Activated CD8-positive, alpha-beta memory T cell treated with anti-CD3 and anti-CD28 coated beads for 48 hours (primary cell): ENCODE measurements at regions not wholly inside any gene's neighbourhood (a gene's known extent, or its start where the extent isn't known, plus 50 kb on each side); places are given as distances from the start of the nearest gene placed in this dataset.
"Not testable (repeated sequence)": the region's sequence is repeated elsewhere in the genome, so short reads cannot be mapped to it uniquely, and the experiment has no call there.

Source experiments
- DNase-seq, 3 experiments: peaks; one replicate each; pipeline ENCODE4 v3.0.0-alpha.2; 2020; ENCODE audit warnings: low read depth in 2 of 3, low spot score in 2 of 3

GRCh38 chr9:97182532-97182931 is 124.9 kb upstream of the CCDC180 start:
- not testable (repeated sequence) for DNase-seq

DNA sequence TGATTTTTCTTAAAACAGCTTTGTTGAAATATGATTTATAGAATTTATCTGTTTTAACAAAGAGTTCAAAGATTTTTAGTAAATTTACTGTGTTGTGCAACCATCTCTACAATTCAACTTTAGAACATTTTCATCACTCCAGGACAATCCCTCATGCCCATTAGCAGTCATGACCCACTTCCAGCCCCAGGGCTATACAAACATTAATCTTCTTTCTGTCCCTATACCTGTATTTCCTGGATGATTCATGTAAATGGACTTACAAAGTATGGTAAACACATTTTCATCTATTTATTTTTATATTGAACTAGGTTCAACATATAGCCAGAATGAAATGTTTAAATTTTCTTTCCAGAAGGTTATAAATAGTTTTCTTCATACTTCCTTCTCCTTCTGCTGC is 127.8 kb upstream of the CCDC180 start:
- no peak for DNase-seq

GRCh38 chr9:97176206-97176605 is 131.3 kb upstream of the CCDC180 start:
- DNase-seq = no peak

GRCh38 chr9:97168174-97168573 is 129.2 kb upstream of the CTSV start:
- DNase-seq = not testable (repeated sequence)

DNA sequence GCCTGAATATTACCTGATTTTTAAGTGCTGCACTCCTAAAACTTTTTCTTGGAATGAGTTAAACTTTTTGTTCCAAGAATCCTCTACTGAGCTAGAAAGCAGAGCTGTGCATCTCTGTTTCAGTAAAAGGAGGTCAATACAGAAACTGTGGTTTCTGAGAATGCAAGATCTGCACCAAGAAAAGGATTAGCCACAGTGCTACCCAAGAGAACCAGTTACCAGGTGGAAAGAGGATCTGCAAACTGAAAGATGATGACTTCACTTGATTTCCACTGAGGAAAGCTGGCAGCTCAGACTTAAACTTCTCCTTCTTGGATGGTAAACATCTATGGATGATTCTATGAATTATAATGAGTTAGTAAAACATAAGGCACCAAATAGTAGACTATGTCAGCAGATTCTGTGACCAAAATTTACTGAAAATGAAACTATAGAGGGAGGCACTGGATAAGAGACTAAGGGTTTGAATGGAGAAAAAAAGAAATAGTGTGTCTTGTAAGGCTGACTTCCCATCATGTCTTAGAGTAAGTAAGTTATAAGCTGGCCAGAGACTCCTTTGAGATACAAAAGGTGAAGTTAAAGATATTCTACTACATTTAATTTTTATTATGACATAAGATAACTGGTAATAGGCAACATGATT is 127.7 kb upstream of the CTSV start:
- not testable (repeated sequence) for DNase-seq

DNA sequence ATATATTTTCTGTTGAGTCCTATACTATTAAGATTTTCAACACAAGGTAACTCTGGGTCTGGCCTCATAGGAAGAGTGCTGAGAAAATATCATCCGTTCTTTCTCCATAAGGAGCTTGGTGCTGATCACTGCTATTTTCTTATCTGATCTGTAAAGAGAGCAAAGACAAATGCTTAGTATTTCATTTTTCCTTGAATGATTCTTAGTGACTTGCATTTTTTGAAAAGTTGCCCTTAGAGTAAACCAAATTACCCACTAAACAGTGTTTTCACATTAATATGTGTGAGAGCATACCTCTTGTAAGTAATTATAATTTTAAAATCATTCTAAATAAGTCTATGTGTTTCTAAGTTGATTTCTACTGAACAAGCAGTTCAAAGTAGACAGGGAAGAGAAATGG is 121.3 kb upstream of the CTSV start:
- DNase-seq = no peak

GRCh38 chr9:97158722-97159121 is 119.8 kb upstream of the CTSV start:
- not testable (repeated sequence) for DNase-seq

DNA sequence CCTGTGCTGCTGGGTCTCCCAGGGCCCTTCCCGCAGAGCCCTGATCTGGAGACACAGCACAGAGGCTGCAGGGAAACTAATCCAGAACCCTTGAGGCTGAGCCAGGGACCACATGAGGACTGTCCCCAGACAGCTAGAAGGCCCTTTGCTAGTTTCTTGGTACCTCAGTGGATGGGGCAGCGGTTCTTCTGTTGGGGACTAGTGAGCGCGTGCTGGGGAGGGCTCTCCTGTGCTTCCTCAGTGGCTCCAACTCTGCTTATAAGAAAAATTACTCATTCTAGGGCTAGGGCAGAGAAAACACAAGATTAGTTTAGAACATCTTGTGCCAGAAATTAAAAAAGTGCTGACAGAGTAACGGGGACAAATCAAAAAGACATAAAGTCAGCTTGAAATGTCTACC is 116.5 kb upstream of the CTSV start:
- DNase-seq = not testable (repeated sequence)

GRCh38 chr9:97153967-97154366 is 115.0 kb upstream of the CTSV start:
- no peak for DNase-seq

GRCh38 chr9:97153160-97153559 is 114.2 kb upstream of the CTSV start:
- not testable (repeated sequence) for DNase-seq

DNA sequence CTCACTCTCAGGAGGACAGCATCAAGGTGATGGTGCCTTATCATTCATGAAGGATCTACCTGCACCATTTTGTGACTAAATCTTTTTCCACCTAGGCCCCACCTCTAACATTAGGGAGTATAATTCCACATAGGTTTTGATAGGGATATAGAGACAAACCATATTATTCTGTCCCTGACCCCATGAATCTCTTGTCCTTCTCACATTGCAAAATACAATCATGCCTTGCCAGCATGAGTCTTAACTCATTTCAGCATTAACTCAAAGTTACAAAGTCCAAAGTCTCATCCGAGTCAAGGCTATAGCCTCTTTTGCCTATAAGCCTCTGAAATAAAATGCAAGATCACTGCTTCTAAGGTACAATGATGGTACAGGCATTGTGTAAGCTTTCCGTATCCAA is 111.5 kb upstream of the CTSV start:
- DNase-seq = not testable (repeated sequence)

GRCh38 chr9:97148428-97148827 is 109.5 kb upstream of the CTSV start:
- not testable (repeated sequence) for DNase-seq

DNA sequence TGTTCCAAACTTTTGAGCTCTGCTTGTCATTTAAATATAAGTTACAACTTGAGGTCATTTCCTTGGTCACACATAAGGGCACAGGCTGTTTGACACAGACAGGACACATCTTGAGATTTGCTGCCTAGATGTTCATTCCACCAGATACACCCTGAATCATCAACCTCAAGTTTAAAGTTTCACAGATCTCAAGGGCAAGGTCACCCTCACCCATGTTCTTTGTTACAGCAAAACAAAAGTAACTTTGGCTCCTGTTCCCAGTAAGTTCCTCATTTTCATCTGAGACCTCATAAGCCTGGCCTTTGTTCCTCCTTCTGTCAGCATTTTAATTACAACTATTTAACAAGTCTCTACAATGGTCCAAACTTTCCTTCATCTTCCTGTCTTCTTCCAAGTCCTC is 106.7 kb upstream of the CTSV start:
- not testable (repeated sequence) for DNase-seq

- no peak for DNase-seq
Measured at GRCh38 chr9:97140566-97140965, 101.6 kb upstream of the CTSV start.

GRCh38 chr9:97136421-97136820 is 97.5 kb upstream of the CTSV start:
- no peak for DNase-seq

GRCh38 chr9:97133966-97134365 is 95.0 kb upstream of the CTSV start:
- DNase-seq = not testable (repeated sequence)

DNA sequence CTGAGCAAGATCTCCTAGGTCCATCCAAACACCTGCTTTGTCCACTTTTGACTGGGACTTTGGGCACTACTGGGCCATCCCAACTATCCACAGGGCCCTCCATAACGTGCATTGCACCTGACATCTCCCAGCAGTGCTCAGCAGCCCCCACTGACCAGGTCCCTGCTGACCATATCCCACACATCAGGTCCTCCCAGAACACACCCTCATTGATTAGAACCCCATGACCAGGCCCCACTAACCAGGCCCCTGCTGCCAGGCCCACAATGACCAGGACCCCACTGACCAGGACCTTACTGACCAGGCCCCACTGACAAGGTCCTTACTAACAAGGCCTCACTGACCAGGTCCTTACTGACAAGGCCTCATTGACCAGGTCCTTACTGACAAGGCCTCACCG is 93.9 kb upstream of the CTSV start:
- DNase-seq = no peak

DNA sequence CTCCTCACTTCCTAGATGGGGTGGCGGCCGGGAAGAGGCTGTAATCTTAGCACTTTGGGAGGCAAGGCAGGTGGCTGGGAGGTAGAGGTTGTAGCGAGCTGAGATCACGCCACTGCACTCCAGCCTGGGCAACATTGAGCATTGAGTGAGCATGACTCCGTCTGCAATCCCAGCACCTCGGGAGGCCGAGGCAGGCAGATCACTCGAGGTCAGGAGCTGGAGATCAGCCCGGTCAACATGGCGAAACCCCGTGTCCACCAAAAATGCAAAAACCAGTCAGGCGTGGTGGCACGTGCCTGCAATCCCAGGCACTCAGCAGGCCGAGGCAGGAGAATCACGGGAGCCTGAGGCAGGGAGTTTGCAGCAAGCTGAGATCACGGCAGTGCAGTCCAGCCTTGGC is 91.9 kb upstream of the CTSV start:
- not testable (repeated sequence) for DNase-seq

- not testable (repeated sequence) for DNase-seq
Measured at GRCh38 chr9:97130387-97130786, 91.4 kb upstream of the CTSV start.

- DNase-seq = no peak
Measured at GRCh38 chr9:97128919-97129318, 90.0 kb upstream of the CTSV start.

GRCh38 chr9:97124256-97124655 is 85.3 kb upstream of the CTSV start:
- no peak for DNase-seq

GRCh38 chr9:97110696-97111095 is 71.8 kb upstream of the CTSV start:
- DNase-seq = no peak

DNA sequence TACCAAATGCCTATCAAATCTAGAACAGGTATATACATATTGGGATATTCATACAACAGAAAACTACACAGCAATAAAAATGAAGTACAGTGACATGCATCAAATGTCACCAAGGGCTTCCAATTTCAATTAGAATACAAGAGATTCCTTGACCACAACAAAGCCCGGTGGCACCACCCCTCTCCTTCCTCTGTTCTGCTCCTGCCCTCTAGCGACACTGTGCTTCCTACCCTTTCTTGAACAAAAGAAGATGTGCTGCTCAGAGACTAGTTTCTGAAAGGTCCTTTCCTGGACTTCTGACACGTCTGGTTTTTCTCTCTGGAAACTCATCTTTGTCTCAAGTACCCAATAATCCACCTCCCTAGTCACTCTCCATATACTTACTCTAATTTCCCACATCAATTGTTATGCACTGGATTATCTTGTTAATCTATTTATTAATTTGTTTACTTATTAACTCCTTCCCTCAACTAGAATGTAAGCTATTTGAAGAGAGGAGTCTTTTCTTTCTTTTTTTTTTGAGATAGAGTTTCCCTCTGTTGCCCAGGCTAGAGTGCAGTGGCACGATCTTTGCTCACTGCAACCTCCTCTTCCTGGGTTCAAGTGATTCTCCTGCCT is 70.4 kb upstream of the CTSV start:
- DNase-seq = no peak
